GM19397 (cell line): ENCODE measurements at regions not wholly inside any gene's neighbourhood (a gene's known extent, or its start where the extent isn't known, plus 50 kb on each side); places are given as distances from the start of the nearest gene placed in this dataset.

Source experiments
- ATAC-seq: cut with Tn5 transposase; IDR thresholded peaks from one replicate; pipeline ENCODE4 v1.9.1; 2021; ENCODE audit warnings: mild to moderate bottlenecking, moderate library complexity; ENCODE audit not compliant: unreplicated experiment

DNA sequence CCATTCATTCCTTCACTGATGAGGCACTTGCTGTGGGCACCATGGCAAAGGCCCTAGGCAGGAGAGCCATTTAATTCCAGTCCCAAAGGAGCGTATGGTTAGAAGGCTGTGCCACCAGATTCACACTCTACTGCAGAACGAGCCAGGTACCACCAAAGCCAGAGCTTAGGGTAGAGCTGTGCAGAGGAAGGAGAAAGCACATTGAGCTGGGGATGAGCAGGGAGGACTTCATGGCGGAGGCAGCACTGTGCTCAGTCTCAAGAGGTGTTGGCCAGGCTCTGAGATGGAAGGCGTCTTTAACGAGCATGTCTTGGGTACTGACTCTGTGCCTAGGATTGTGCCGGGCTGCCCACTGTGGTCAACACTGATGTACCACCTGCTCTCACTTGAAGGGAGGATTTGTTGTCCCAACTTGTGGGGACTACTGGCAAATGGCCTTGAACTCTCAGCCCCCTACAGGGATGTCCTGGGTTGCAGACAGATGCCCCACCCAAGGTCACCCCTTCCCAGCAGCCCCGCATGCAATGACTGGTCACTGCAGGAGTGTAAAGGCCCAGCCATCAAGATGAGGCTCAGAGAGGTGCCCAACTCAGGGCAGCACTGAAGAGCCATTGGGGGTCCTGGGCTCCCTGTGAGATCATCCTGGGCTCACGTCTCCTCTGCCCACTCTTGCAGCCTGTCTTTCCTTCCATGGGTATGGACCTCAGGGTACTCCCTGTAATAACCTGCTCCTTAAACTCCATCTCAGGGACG, 251.4 kb downstream of the GLI2 start:
- no peak for ATAC-seq

DNA sequence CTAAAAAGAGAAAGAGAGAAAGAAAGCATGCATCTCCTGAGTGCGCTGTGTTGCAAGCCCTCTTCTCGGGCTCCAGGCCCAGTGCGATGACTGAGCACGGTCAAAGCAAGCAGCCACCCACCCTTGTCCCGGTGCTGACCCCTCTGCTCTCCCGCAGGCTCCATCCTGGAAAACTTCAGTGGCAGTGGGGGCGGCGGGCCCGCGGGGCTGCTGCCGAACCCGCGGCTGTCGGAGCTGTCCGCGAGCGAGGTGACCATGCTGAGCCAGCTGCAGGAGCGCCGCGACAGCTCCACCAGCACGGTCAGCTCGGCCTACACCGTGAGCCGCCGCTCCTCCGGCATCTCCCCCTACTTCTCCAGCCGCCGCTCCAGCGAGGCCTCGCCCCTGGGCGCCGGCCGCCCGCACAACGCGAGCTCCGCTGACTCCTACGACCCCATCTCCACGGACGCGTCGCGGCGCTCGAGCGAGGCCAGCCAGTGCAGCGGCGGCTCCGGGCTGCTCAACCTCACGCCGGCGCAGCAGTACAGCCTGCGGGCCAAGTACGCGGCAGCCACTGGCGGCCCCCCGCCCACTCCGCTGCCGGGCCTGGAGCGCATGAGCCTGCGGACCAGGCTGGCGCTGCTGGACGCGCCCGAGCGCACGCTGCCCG, 252.5 kb downstream of the GLI2 start:
- ATAC-seq = no peak

DNA sequence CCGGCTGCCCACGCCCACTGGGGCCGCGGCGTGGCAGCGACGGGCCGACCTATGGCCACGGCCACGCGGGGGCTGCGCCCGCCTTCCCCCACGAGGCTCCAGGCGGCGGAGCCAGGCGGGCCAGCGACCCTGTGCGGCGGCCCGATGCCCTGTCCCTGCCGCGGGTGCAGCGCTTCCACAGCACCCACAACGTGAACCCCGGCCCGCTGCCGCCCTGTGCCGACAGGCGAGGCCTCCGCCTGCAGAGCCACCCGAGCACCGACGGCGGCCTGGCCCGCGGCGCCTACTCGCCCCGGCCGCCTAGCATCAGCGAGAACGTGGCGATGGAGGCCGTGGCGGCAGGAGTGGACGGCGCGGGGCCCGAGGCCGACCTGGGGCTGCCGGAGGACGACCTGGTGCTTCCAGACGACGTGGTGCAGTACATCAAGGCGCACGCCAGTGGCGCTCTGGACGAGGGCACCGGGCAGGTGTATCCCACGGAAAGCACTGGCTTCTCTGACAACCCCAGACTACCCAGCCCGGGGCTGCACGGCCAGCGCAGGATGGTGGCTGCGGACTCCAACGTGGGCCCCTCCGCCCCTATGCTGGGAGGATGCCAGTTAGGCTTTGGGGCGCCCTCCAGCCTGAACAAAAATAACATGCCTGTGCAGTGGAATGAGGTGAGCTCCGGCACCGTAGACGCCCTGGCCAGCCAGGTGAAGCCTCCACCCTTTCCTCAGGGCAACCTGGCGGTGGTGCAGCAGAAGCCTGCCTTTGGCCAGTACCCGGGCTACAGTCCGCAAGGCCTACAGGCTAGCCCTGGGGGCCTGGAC, 253.2 kb downstream of the GLI2 start:
- no peak for ATAC-seq

DNA sequence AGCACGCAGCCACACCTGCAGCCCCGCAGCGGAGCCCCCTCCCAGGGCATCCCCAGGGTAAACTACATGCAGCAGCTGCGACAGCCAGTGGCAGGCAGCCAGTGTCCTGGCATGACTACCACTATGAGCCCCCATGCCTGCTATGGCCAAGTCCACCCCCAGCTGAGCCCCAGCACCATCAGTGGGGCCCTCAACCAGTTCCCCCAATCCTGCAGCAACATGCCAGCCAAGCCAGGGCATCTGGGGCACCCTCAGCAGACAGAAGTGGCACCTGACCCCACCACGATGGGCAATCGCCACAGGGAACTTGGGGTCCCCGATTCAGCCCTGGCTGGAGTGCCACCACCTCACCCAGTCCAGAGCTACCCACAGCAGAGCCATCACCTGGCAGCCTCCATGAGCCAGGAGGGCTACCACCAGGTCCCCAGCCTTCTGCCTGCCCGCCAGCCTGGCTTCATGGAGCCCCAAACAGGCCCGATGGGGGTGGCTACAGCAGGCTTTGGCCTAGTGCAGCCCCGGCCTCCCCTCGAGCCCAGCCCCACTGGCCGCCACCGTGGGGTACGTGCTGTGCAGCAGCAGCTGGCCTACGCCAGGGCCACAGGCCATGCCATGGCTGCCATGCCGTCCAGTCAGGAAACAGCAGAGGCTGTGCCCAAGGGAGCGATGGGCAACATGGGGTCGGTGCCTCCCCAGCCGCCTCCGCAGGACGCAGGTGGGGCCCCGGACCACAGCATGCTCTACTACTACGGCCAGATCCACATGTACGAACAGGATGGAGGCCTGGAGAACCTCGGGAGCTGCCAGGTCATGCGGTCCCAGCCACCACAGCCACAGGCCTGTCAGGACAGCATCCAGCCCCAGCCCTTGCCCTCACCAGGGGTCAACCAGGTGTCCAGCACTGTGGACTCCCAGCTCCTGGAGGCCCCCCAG, 254.1 kb downstream of the GLI2 start:
- no peak for ATAC-seq

DNA sequence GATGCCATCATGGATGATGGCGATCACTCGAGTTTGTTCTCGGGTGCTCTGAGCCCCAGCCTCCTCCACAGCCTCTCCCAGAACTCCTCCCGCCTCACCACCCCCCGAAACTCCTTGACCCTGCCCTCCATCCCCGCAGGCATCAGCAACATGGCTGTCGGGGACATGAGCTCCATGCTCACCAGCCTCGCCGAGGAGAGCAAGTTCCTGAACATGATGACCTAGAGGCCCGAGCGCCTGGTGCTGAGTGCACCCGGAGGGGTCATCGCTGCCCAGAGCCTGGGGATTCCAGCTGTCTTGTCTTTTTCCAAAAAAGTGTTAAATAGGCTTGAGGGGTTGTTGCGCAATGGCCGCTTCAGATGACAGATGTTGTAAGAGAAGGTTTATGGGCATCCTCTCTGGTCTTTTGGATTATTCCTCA, 254.8 kb downstream of the GLI2 start:
- ATAC-seq = no peak

DNA sequence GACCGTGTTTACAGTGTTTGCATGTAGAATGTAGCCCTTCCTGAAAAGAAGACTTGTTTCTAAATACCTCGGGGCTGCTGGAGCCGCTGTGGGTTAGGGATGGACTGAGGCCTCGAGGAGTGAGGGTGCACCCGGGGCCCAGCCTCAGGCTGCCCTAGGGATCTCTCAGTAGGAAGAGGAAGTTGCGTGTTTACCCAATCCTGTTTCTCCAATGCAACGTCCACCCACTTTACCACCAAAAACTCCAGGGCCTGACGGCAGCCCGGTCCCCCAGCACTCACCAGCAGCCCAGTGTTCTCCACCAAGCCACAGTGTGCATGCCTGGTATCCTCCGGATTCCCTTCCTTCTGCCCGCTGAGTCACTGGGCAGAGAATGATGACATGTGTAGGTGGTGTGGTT, 255.8 kb downstream of the GLI2 start:
- ATAC-seq = no peak

DNA sequence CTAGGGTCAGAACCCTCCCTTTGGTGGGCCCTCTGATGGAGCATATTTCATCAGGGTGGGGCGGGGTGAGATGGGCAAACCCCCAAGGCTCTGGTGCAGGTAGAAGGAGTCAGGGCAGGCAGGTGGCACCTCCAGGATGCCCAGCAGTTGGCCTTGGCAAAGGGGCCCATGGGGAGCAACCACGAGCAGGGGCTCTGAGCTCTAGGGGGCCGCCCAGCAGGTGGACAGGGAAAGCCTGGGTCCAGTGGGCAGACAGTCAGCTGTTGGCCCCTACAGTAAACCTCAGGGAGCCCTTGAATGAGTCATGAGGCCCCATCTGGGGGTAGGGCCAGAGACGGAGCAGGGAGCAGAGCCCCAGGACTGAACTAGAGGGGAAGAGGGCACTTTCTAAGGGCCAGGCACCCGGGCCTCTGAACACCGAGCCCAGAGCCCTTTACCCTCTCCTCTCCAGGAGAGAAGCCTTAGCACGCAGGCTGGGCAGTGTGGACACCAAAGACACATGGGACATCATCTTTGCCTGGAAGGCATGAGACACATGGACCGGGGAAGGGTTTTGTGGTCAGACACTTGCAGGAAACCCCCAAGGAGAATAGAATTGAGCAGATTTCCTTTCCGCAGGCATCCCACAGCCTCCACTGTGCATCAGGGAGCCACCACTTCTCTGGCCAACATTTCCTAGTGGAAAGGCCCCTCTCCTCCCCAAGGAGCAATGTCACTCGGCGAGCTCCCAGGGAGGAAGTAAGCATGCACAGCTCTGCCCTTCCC, 257.3 kb downstream of the GLI2 start:
- ATAC-seq = no peak

DNA sequence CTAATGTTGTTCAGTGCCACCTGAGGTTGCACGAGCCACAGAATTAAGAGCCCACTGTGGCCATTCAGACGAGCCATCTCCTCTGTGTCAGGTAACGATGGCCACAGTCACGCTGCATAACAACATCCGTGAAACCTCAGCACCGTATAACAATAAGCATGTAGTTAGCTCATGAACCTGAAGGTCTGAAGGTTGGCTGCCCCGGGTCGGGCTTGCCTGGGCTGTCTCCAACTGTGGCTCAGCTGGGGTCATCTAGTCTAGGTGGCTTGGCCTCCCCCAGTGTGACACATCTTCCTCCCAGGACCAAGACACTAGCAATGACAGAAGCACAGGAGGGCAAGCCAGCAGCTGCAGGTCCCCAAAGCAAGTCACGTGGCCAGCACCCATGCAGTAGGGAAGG, 258.0 kb downstream of the GLI2 start:
- ATAC-seq = no peak

DNA sequence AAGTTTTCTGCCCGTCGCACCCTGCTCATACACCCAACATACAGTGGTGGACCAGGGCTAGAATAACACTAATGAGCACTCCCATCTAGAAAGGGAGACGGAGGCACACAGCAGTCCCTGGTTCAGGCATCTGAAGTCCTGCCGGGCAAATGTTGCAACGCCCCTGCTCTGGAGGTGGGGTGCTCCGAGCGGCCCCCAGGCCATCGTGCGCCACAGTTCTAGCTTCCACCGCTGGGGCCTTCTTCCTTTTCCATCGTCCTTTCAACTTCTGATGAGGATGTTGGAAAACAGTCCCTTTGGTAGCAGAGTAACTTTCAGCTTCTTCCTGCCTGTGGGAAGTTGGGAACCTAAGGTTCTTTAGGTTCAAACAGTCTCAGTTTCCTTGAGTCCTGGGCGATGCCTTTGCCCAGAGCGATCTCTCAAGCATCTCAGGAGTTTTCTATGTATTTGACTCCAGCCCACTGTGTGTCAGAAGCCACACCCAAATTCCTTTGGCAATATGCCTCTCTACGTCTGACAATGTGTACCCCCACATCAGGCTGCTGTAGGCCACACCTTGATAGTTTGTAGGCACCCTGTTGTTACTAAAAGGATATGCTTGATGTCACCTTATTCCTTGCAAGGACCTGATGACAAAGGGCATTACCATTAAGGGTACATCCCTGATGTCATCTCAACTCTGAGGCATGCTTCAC, 258.8 kb downstream of the GLI2 start:
- ATAC-seq = no peak

DNA sequence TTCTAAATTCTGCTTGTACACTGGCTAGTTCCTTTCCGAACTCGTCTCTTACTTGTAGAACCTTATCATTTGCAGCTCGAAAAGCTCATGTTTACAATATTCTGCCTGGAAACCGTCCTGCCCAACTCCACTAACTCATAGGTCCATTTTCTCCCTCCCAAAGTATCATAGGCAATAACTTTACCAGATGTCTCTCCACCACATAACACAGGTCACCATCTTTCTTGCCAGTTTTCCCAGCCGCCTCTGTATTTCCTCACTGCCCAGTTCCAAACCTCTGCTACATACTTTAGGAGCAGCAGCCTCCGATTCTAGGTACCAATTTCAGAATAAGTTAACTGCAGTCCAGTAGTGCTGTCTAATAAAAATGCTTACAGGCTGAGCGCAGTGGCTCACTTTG, 259.5 kb downstream of the GLI2 start:
- no peak for ATAC-seq

DNA sequence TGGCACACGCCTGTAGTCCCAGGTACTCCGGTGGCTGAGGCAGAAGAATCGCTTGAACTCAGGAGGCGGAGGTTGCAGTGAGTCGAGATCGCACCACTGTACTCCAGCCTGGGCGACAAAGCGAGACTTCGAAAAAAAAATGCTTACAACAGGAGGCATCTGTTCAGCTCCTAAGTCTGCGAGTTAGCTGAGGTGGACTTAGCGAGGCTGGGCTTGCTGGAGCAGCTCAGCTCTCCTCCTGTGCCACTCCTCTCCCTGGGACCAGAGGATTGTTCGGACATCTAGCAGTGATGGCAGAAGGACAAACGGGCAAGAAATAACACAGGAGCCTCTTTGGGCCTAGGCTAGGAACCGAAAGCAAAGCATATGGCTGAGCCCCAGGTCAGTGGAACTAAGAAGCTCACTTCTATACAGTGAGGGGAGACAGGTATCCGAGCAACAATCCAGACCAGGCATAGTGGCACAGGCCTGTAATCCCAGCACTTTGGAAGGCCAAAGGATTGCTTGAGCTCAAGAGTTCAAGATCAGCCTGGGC, 260.1 kb downstream of the GLI2 start:
- no peak for ATAC-seq

DNA sequence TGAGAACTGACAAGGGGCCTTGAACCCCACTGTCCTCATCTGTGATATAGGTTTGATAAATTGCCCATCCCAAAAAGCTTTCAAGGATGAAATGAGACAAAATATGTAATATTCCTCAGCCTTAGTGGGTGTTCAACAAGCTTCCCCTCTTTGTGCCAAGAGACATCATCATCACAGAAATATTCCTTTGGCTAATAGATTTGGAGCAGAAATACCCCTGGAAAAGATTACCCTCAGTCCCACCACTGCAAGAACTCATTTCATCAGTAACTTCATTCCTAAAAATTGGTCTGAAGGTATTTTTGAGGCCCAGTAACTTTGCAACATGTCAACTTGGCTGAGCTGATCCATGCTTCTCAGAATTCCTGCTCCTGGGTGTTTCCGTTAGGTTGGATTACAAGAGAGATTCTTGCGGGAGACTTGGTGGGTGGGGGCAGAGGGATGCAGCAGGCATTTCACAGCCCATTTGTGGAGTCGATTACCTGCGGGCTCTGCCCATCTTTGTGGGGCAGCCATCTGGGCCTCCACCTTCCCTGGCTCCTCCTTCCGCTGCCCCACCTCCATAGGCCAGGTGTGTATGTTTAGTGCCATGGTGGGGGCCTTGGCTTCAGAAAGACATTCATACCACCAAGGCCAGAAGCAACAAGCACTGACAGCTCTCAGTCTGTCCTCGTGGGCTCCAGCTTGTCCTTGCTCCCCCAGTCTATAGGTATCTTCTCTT, 263.9 kb downstream of the GLI2 start:
- no peak for ATAC-seq

DNA sequence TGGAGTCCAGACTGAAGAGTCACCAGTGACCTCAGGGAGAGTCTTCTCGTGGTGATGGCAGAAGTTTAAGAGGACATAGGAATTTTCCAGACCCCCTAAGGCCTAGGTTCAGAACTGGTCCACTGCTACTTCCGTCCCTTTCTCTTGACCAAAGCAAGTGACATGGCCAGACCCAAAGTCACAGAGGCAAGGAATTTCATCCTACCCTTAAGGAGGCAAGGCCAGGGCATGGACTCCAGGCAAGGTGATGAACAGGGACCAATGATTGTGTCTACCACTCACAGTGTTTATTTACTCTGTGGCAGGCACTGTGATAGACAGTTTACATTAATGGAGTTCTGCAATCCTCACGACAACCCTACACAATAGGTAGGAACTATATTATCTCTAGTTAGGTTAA, 265.1 kb downstream of the GLI2 start:
- no peak for ATAC-seq

DNA sequence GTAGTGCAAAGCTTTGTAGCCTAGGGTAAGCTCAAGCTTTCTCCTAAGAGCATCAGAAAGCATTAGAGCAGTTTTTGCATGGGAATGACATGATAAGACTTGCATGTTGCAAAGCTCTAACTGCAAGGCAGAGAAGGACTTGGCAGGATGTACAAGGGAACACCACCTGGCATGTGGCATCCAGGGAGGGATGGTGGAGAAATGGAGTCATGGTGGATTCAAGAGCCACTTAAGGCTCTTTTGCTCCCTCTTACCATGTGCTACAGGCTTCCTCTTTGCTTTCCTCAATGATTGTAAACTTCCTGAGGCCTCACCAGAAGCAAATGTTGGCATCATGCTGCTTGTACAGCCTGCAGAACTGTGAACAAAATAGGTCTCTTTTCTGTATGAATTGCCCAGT, 266.0 kb downstream of the GLI2 start:
- ATAC-seq = no peak

DNA sequence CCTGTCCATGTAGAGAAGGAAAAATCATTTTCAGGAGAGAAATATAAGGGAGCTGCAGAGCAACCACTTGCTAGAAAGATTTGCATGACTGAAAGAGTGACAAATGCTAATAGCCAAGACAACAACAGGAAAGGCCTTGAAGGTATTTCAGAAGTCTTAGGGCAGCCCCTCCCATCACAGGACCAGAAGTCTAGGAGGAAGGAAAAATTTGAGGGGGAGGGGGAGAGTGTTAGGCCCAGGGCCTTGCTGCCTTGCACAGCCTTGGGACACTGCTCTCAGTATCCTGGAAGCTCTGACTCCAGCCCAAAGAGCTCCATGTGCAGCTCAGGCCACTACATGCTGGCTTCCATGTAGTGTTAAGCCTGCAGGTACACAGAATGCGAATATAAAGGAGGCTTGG, 266.9 kb downstream of the GLI2 start:
- no peak for ATAC-seq

DNA sequence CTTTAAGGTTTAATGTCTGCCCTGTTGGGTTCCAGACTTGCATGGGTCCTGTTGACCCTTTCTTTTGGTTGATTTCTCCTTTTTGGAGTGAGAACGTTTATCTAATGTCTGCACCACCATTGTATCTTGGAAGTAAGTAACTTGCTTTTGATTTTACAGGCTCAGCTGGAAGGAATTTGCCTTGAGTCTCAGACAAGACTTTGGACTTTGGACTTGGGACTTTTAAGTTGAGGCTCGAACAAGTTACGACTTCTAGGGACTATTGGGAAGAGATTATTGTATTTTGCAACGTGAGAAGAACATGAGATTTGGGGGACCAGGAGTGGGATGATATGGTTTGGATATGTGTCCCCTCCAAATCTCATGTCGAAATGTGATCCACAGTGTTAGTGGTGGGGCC, 267.7 kb downstream of the GLI2 start:
- ATAC-seq = no peak

DNA sequence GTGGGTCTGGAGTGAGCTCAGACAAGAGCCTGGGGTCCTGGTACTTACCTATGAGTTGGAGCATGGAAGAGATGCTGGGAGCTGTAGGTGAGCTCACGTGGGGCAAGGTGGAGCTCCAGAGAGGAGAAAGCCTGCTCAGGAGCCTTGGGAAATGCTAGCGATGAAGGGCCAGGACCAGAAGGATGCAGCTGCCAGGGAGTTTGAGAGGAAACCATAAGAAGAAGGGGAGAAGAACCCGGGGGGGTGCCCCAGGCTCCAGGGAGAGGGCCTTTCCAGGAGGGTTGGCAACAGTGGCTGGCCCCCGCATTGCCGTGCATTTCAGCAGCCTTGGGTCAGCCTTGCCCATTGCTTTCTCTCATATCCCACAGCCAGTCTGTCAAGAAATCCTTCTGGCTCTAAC, 268.7 kb downstream of the GLI2 start:
- ATAC-seq = no peak

DNA sequence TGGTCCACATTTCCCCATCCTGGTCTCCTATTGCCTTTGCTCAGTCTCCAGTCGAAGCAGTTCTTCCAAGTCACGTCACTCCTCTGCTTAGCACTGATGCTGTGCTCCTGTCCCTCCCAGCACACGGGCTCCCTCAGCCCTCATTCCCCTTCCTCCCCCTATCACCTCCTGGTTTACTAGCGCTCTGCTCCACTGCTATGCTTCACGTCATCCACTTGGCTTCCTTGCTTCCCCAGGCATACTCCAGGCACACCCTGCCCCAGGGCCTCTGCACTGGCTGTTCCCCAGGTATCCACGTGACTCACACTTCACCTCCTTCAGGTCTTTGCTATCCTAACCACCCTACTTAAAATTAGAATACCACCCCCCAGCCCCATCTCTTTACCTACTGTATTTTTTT, 269.3 kb downstream of the GLI2 start:
- no peak for ATAC-seq

DNA sequence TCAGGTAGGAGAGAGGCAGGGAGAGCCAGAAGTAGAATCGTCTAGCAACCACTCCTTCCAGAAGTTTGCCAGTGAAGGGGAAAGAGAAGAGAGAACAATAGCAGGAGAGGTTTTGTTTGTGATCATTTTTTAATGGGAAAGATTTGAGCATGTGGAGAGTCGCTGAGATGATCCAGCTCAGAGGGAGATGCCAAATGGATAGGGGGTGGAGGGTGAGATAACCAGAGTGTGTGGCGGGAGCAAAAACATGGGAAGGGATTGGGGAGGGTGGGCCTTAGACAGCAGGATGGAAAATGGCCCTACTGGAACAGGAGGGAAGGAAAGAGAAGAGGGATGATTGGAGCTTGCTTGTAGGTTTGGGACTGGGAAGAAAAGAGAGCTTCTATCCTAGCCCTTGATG, 269.8 kb downstream of the GLI2 start:
- no peak for ATAC-seq
